ENCODE measurements at regions not wholly inside any gene's neighbourhood (a gene's known extent, or its start where the extent isn't known, plus 50 kb on each side); places are given as distances from the start of the nearest gene placed in this dataset.

GRCh38 chr3:22383285-22383684 lies 632.3 kb upstream of the ZNF385D start:
- TF ChIP-seq REST (IDR thresholded peaks at IDR 0.05; ENCODE audit: insufficient read depth in 1 of 2, low read depth in 2 of 2, low read length in 2 of 2): no peak
- TF ChIP-seq SIN3A (IDR thresholded peaks at IDR 0.05; ENCODE audit: borderline replicate concordance, insufficient read depth, low read length): no peak
- TF ChIP-seq TAF1 (IDR thresholded peaks at IDR 0.05; ENCODE audit: borderline replicate concordance, insufficient read depth, low read length): no peak
- TF ChIP-seq POLR2AphosphoS5 (IDR thresholded peaks at IDR 0.05; ENCODE audit: low read depth, low read length): no peak
- TF ChIP-seq FOXP2 (optimal IDR thresholded peaks at IDR 0.05; ENCODE audit: borderline replicate concordance, extremely low read depth, extremely low read length, insufficient read depth): no peak

GRCh38 chr3:22386107-22386506 lies 635.1 kb upstream of the ZNF385D start:
- TF ChIP-seq TAF1 (IDR thresholded peaks at IDR 0.05; ENCODE audit: borderline replicate concordance, insufficient read depth, low read length) (no peak), REST (IDR thresholded peaks at IDR 0.05; ENCODE audit: insufficient read depth in 1 of 2, low read depth in 2 of 2, low read length in 2 of 2) (no peak), FOXP2 (optimal IDR thresholded peaks at IDR 0.05; ENCODE audit: borderline replicate concordance, extremely low read depth, extremely low read length, insufficient read depth) (no peak), POLR2AphosphoS5 (IDR thresholded peaks at IDR 0.05; ENCODE audit: low read depth, low read length) (no peak), SIN3A (IDR thresholded peaks at IDR 0.05; ENCODE audit: borderline replicate concordance, insufficient read depth, low read length) (no peak)

- no peak for TF ChIP-seq FOXP2 (optimal IDR thresholded peaks at IDR 0.05; ENCODE audit: borderline replicate concordance, extremely low read depth, extremely low read length, insufficient read depth)
- TF ChIP-seq POLR2AphosphoS5 (IDR thresholded peaks at IDR 0.05; ENCODE audit: low read depth, low read length): no peak
- TF ChIP-seq TAF1 (IDR thresholded peaks at IDR 0.05; ENCODE audit: borderline replicate concordance, insufficient read depth, low read length): no peak
- TF ChIP-seq SIN3A (IDR thresholded peaks at IDR 0.05; ENCODE audit: borderline replicate concordance, insufficient read depth, low read length): no peak
- no peak for TF ChIP-seq REST (IDR thresholded peaks at IDR 0.05; ENCODE audit: insufficient read depth in 1 of 2, low read depth in 2 of 2, low read length in 2 of 2)
Measured at GRCh38 chr3:22392286-22392685, 641.3 kb upstream of the ZNF385D start.

GRCh38 chr3:22392859-22393258 lies 641.8 kb upstream of the ZNF385D start:
- TF ChIP-seq POLR2AphosphoS5 (IDR thresholded peaks at IDR 0.05; ENCODE audit: low read depth, low read length): no peak
- TF ChIP-seq FOXP2 (optimal IDR thresholded peaks at IDR 0.05; ENCODE audit: borderline replicate concordance, extremely low read depth, extremely low read length, insufficient read depth): no peak
- TF ChIP-seq SIN3A (IDR thresholded peaks at IDR 0.05; ENCODE audit: borderline replicate concordance, insufficient read depth, low read length): no peak
- TF ChIP-seq REST (IDR thresholded peaks at IDR 0.05; ENCODE audit: insufficient read depth in 1 of 2, low read depth in 2 of 2, low read length in 2 of 2): no peak
- no peak for TF ChIP-seq TAF1 (IDR thresholded peaks at IDR 0.05; ENCODE audit: borderline replicate concordance, insufficient read depth, low read length)

GRCh38 chr3:22399566-22399965 lies 648.6 kb upstream of the ZNF385D start:
- TF ChIP-seq FOXP2 (optimal IDR thresholded peaks at IDR 0.05; ENCODE audit: borderline replicate concordance, extremely low read depth, extremely low read length, insufficient read depth) (no peak), POLR2AphosphoS5 (IDR thresholded peaks at IDR 0.05; ENCODE audit: low read depth, low read length) (no peak), REST (IDR thresholded peaks at IDR 0.05; ENCODE audit: insufficient read depth in 1 of 2, low read depth in 2 of 2, low read length in 2 of 2) (no peak), SIN3A (IDR thresholded peaks at IDR 0.05; ENCODE audit: borderline replicate concordance, insufficient read depth, low read length) (no peak), TAF1 (IDR thresholded peaks at IDR 0.05; ENCODE audit: borderline replicate concordance, insufficient read depth, low read length) (no peak)
